ENCODE measurements at regions not wholly inside any gene's neighbourhood (a gene's known extent, or its start where the extent isn't known, plus 50 kb on each side); places are given as distances from the start of the nearest gene placed in this dataset.

- no peak for DNase-seq (ENCODE audit: low read depth in 2 of 2)
Measured at GRCh38 chr3:86303935-86304334, 687.0 kb downstream of the VGLL3 start.

- no peak for DNase-seq (ENCODE audit: low read depth in 2 of 2)
Measured at GRCh38 chr3:86282106-86282787, 708.7 kb downstream of the VGLL3 start.

GRCh38 chr3:86269364-86270155 is 721.4 kb downstream of the VGLL3 start:
- DNase-seq (ENCODE audit: low read depth in 2 of 2): no peak

GRCh38 chr3:86257955-86258641 is 732.9 kb downstream of the VGLL3 start:
- DNase-seq (ENCODE audit: low read depth in 2 of 2): no peak

- no peak for DNase-seq (ENCODE audit: low read depth in 2 of 2)
Measured at GRCh38 chr3:86254480-86254879, 736.5 kb downstream of the VGLL3 start.

GRCh38 chr3:86251781-86252180 is 739.2 kb downstream of the VGLL3 start:
- DNase-seq (ENCODE audit: low read depth in 2 of 2): no peak

GRCh38 chr3:86249833-86250232 is 741.1 kb downstream of the VGLL3 start:
- no peak for DNase-seq (ENCODE audit: low read depth in 2 of 2)

- DNase-seq (ENCODE audit: low read depth in 2 of 2): no peak
Measured at GRCh38 chr3:86245360-86245759, 745.6 kb downstream of the VGLL3 start.

GRCh38 chr3:86244905-86245304 is 746.0 kb downstream of the VGLL3 start:
- no peak for DNase-seq (ENCODE audit: low read depth in 2 of 2)

GRCh38 chr3:86239946-86240345 is 751.0 kb downstream of the VGLL3 start:
- no peak for DNase-seq (ENCODE audit: low read depth in 2 of 2)

GRCh38 chr3:86234506-86235254 is 756.3 kb downstream of the VGLL3 start:
- no peak for DNase-seq (ENCODE audit: low read depth in 2 of 2)

GRCh38 chr3:86230762-86231161 is 760.2 kb downstream of the VGLL3 start:
- no peak for DNase-seq (ENCODE audit: low read depth in 2 of 2)

- DNase-seq (ENCODE audit: low read depth in 2 of 2): no peak
Measured at GRCh38 chr3:86229775-86230094, 761.2 kb downstream of the VGLL3 start.

- DNase-seq (ENCODE audit: low read depth in 2 of 2): no peak
Measured at GRCh38 chr3:86229086-86229774, 761.7 kb downstream of the VGLL3 start.

GRCh38 chr3:86228101-86228500 is 762.8 kb downstream of the VGLL3 start:
- no peak for DNase-seq (ENCODE audit: low read depth in 2 of 2)

GRCh38 chr3:86225461-86225860 is 765.5 kb downstream of the VGLL3 start:
- DNase-seq (ENCODE audit: low read depth in 2 of 2): no peak

- no peak for DNase-seq (ENCODE audit: low read depth in 2 of 2)
Measured at GRCh38 chr3:86221601-86222000, 769.3 kb downstream of the VGLL3 start.

- no peak for DNase-seq (ENCODE audit: low read depth in 2 of 2)
Measured at GRCh38 chr3:86208772-86209171, 782.2 kb downstream of the VGLL3 start.

- DNase-seq (ENCODE audit: low read depth in 2 of 2): no peak
Measured at GRCh38 chr3:86182606-86183005, 808.3 kb downstream of the VGLL3 start.

- DNase-seq (ENCODE audit: low read depth in 2 of 2): no peak
Measured at GRCh38 chr3:86180696-86181095, 810.3 kb downstream of the VGLL3 start.

GRCh38 chr3:86178095-86178494 is 812.9 kb downstream of the VGLL3 start:
- no peak for DNase-seq (ENCODE audit: low read depth in 2 of 2)

GRCh38 chr3:86176445-86176784 is 814.5 kb downstream of the VGLL3 start:
- DNase-seq (ENCODE audit: low read depth in 2 of 2): no peak
